ENCODE measurements at regions not wholly inside any gene's neighbourhood (a gene's known extent, or its start where the extent isn't known, plus 50 kb on each side); places are given as distances from the start of the nearest gene placed in this dataset.

DNA sequence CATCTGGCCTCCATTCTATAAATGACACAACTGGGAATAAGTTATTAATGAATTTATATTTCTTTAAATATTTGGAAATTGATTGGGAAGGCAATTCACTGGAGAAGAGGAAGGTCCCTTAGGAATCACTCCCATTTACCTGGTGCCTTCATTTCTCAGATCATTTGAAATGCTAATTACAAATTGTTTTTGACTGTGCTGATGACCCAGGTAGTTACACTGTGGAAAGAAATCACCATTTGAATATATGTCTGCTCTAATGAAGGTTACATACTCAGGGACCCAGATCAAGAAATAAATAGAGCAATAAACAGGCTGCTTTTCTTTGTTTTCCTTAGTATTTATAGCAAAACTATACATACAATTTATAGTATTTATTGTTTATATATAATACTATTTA, 1759.1 kb downstream of the ARAP2 start:
- BruUV-seq (replicated peaks) = no TSS peak
- RAD21 ChIA-PET (ENCODE audit: low non-redundant PET in 1 of 2, low total read pairs in 2 of 2, uncharacterized antibody in 2 of 2, unreplicated experiment in 2 of 2) = no interaction called here
- CTCF ChIA-PET = no interaction called here
- Histone ChIP-seq H2AFZ (ENCODE audit: low read depth, low read length, poor library complexity, severe bottlenecking) (no peak overlapping the region), H3K9me2 (ENCODE audit: insufficient read depth) (peaks cover 4% of the 10 kb centered on the region; the same call in 1 of the 2 replicates), H3K27me3 (ENCODE audit: insufficient read depth, low read length) (no peaks in the 10 kb centered on the region), H3K4me2 (ENCODE audit: low read length) (no peak overlapping the region), H3K4me1 (ENCODE audit: control insufficient read depth in 1 of 2, insufficient read depth in 2 of 2, low read length in 2 of 2) (no peaks in the 10 kb centered on the region), H4K20me1 (ENCODE audit: insufficient read depth) (no peaks in the 10 kb centered on the region), H3K79me2 (ENCODE audit: insufficient read depth, low read length) (no peaks in the 10 kb centered on the region), H3K27ac (ENCODE audit: low read depth, low read length) (no peak overlapping the region), H3K4me3 (replicated peaks in 1 of 2; ENCODE audit: low read depth in 1 of 2, low read length in 2 of 2) (no peak overlapping the region), H3K9ac (ENCODE audit: low read length) (no peak overlapping the region), H3K36me3 (ENCODE audit: control insufficient read depth in 1 of 2, insufficient read depth in 2 of 2, low read length in 2 of 2) (no peaks in the 10 kb centered on the region), H3K9me3 (ENCODE audit: control insufficient read depth in 1 of 2, insufficient read depth in 1 of 2, low read depth in 1 of 2, low read length in 2 of 2) (no peaks in the 10 kb centered on the region)
- no peak for ATAC-seq
- POLR2A ChIA-PET = no interaction called here
- TF ChIP-seq EGR1 (IDR thresholded peaks at IDR 0.05; ENCODE audit: low read depth) (no peak), FOSL1 (IDR thresholded peaks at IDR 0.05; ENCODE audit: low read depth) (no peak), POLR2AphosphoS5 (IDR thresholded peaks at IDR 0.05; ENCODE audit: low read depth, low read length) (no peak), ZNF274 (IDR thresholded peaks at IDR 0.05; ENCODE audit: low read depth, low read length) (no peak), POLR2A (IDR thresholded peaks at IDR 0.05; ENCODE audit: borderline replicate concordance, extremely low read depth, insufficient read depth, insufficient read length) (no peak), CBX3 (IDR thresholded peaks at IDR 0.05; ENCODE audit: low read depth) (no peak), TCF7L2 (IDR thresholded peaks at IDR 0.05; ENCODE audit: borderline replicate concordance, extremely low read depth, insufficient read depth, insufficient read length) (no peak), CEBPB (IDR thresholded peaks at IDR 0.05; ENCODE audit: low read depth) (no peak), JUND (IDR thresholded peaks at IDR 0.05) (no peak), EZH2phosphoT487 (IDR thresholded peaks at IDR 0.05; ENCODE audit: borderline replicate concordance) (no peak), SIN3A (IDR thresholded peaks at IDR 0.05; ENCODE audit: low read depth) (no peak), EZH2 (IDR thresholded peaks at IDR 0.05) (no peak)
- TF ChIP-seq, protein P1, sequence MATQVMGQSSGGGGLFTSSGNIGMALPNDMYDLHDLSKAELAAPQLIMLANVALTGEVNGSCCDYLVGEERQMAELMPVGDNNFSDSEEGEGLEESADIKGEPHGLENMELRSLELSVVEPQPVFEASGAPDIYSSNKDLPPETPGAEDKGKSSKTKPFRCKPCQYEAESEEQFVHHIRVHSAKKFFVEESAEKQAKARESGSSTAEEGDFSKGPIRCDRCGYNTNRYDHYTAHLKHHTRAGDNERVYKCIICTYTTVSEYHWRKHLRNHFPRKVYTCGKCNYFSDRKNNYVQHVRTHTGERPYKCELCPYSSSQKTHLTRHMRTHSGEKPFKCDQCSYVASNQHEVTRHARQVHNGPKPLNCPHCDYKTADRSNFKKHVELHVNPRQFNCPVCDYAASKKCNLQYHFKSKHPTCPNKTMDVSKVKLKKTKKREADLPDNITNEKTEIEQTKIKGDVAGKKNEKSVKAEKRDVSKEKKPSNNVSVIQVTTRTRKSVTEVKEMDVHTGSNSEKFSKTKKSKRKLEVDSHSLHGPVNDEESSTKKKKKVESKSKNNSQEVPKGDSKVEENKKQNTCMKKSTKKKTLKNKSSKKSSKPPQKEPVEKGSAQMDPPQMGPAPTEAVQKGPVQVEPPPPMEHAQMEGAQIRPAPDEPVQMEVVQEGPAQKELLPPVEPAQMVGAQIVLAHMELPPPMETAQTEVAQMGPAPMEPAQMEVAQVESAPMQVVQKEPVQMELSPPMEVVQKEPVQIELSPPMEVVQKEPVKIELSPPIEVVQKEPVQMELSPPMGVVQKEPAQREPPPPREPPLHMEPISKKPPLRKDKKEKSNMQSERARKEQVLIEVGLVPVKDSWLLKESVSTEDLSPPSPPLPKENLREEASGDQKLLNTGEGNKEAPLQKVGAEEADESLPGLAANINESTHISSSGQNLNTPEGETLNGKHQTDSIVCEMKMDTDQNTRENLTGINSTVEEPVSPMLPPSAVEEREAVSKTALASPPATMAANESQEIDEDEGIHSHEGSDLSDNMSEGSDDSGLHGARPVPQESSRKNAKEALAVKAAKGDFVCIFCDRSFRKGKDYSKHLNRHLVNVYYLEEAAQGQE (IDR thresholded peaks at IDR 0.05; ENCODE audit: low read depth) = no peak
- intact Hi-C loops (cut with micrococcal nuclease) = no loop called here
- no peak for DNase-seq (ENCODE audit: low read depth, low spot score)

Measured in HCT116 (cell line).